C4-2B (cell line): ENCODE measurements at regions not wholly inside any gene's neighbourhood (a gene's known extent, or its start where the extent isn't known, plus 50 kb on each side); places are given as distances from the start of the nearest gene placed in this dataset.
"Not testable (repeated sequence)": the region's sequence is repeated elsewhere in the genome, so short reads cannot be mapped to it uniquely, and the experiment has no call there.

Experiments
- CTCF ChIP-seq: fragments of 450-650 bp; conservative IDR thresholded peaks from 2 replicates; pipeline ENCODE4 v1.5.1; 2017; ENCODE audit warnings: mild to moderate bottlenecking
- ZFX ChIP-seq: fragments of 450-650 bp; IDR thresholded peaks from 2 replicates; pipeline ENCODE4 v1.6.1; 2017

GRCh38 chr12:72995029-72995428 lies 722.9 kb downstream of the TRHDE start:
- TF ChIP-seq CTCF, ZFX: not testable (repeated sequence)
